WTC11 (cell line): ENCODE measurements at regions not wholly inside any gene's neighbourhood (a gene's known extent, or its start where the extent isn't known, plus 50 kb on each side); places are given as distances from the start of the nearest gene placed in this dataset.

Experiments used
- ATAC-seq: fragments of 200-7000 bp; cut with Tn5 transposase; 2 replicates; pipeline ENCODE4 v1.10.0; 2021; ENCODE audit warnings: mild to moderate bottlenecking, moderate library complexity
- CTCF ChIA-PET: fragments of 300-600 bp; sonication (Branson Sonifier 250); formaldehyde crosslinking; loops from one replicate; lab custom pipeline; 2021; ENCODE audit warnings: antibody characterized with exemption; lab: Charles Lee
- POLR2A ChIA-PET: fragments of 350-600 bp; sonication (Branson Sonifier 250); formaldehyde crosslinking; loops from one replicate; lab custom pipeline; 2021; ENCODE audit warnings: antibody characterized with exemption; lab: Charles Lee
- DNase-seq: peaks from one replicate; pipeline ENCODE4 v3.0.0; 2021; ENCODE audit warnings: low spot score
- H3K27ac Mint-ChIP-seq: 2 replicates; pipeline ENCODE4 v1.8.0; 2021; ENCODE audit warnings: mixed read lengths
- H3K27me3 Mint-ChIP-seq: 2 replicates; pipeline ENCODE4 v1.8.0; 2021; ENCODE audit warnings: low read depth, mild to moderate bottlenecking, moderate library complexity, mixed read lengths
- H3K36me3 Mint-ChIP-seq: 2 replicates; pipeline ENCODE4 v1.8.0; 2021; ENCODE audit warnings: mixed read lengths
- H3K4me1 Mint-ChIP-seq: 2 replicates; pipeline ENCODE4 v1.8.0; 2022; ENCODE audit warnings: mixed read lengths
- H3K4me3 Mint-ChIP-seq: 2 replicates; pipeline ENCODE4 v1.8.0; 2021; ENCODE audit warnings: mild to moderate bottlenecking, moderate library complexity, mixed read lengths
- H3K9me3 Mint-ChIP-seq: 2 replicates; pipeline ENCODE4 v1.8.0; 2021; ENCODE audit warnings: mixed read lengths
- ATF2 ChIP-seq: sonication (generic); formaldehyde crosslinking; IDR thresholded peaks from 2 replicates; pipeline ENCODE4 v1.8.1; 2022; ENCODE audit warnings: low read depth, missing genetic modification reagents, borderline replicate concordance
- CBFB ChIP-seq: sonication (generic); formaldehyde crosslinking; IDR thresholded peaks from 2 replicates; pipeline ENCODE4 v1.8.1; 2022; ENCODE audit warnings: mild to moderate bottlenecking, low read depth, missing genetic modification reagents
- EMX1 ChIP-seq: fragments of 250-450 bp; sonication (Bioruptor Pico); IDR thresholded peaks from 2 replicates; pipeline ENCODE4 v1.8.0; 2021; ENCODE audit warnings: mild to moderate bottlenecking
- ERG ChIP-seq: fragments of 250-450 bp; sonication (Bioruptor Pico); IDR thresholded peaks from 2 replicates; pipeline ENCODE4 v1.8.0; 2021; ENCODE audit warnings: mild to moderate bottlenecking
- ESRRA ChIP-seq: sonication (generic); formaldehyde crosslinking; IDR thresholded peaks from 2 replicates; pipeline ENCODE4 v1.8.1; 2022; ENCODE audit warnings: mild to moderate bottlenecking, missing genetic modification reagents, borderline replicate concordance
- FOXK1 ChIP-seq: sonication (generic); formaldehyde crosslinking; IDR thresholded peaks from 2 replicates; pipeline ENCODE4 v1.8.0; 2022; ENCODE audit warnings: mild to moderate bottlenecking, moderate library complexity, missing genetic modification reagents
- GRHL2 ChIP-seq: fragments of 250-450 bp; sonication (Bioruptor Pico); IDR thresholded peaks from 2 replicates; pipeline ENCODE4 v1.8.0; 2022; ENCODE audit warnings: mild to moderate bottlenecking, moderate library complexity; ENCODE audit not compliant: insufficient replicate concordance, severe bottlenecking
- IRF1 ChIP-seq: sonication (generic); formaldehyde crosslinking; IDR thresholded peaks from 2 replicates; pipeline ENCODE4 v1.8.0; 2023; ENCODE audit warnings: missing genetic modification reagents
- JAZF1 ChIP-seq: fragments of 250-450 bp; sonication (Bioruptor Pico); IDR thresholded peaks from 2 replicates; pipeline ENCODE4 v1.9.0; 2021; ENCODE audit warnings: moderate library complexity, mild to moderate bottlenecking, inconsistent platforms
- JUN ChIP-seq: sonication (generic); formaldehyde crosslinking; IDR thresholded peaks from 2 replicates; pipeline ENCODE4 v1.8.0; 2023; ENCODE audit warnings: mild to moderate bottlenecking, missing genetic modification reagents
- MLX ChIP-seq: sonication (generic); formaldehyde crosslinking; IDR thresholded peaks from 2 replicates; pipeline ENCODE4 v1.8.1; 2023; ENCODE audit warnings: mild to moderate bottlenecking, missing genetic modification reagents, moderate library complexity
- NR1H2 ChIP-seq: sonication (generic); formaldehyde crosslinking; IDR thresholded peaks from 2 replicates; pipeline ENCODE4 v1.9.0; 2021; ENCODE audit warnings: mild to moderate bottlenecking, moderate library complexity, missing genetic modification reagents
- NR2C2 ChIP-seq: sonication (generic); formaldehyde crosslinking; IDR thresholded peaks from 2 replicates; pipeline ENCODE4 v1.8.0; 2022; ENCODE audit warnings: mild to moderate bottlenecking, missing genetic modification reagents
- NR3C1 ChIP-seq: sonication (generic); formaldehyde crosslinking; conservative IDR thresholded peaks from 2 replicates; pipeline ENCODE4 v1.8.1; 2023; ENCODE audit warnings: low read depth, mild to moderate bottlenecking, missing genetic modification reagents
- OVOL2 ChIP-seq: fragments of 250-450 bp; sonication (Bioruptor Pico); IDR thresholded peaks from 2 replicates; pipeline ENCODE4 v1.9.0; 2021; ENCODE audit warnings: mild to moderate bottlenecking, borderline replicate concordance
- PRRX2 ChIP-seq: fragments of 250-450 bp; sonication (Bioruptor Pico); IDR thresholded peaks from 2 replicates; pipeline ENCODE4 v1.8.0; 2021; ENCODE audit warnings: mild to moderate bottlenecking
- SMAD3 ChIP-seq: sonication (generic); formaldehyde crosslinking; IDR thresholded peaks from 2 replicates; pipeline ENCODE4 v1.8.0; 2022; ENCODE audit warnings: missing genetic modification reagents, mild to moderate bottlenecking, borderline replicate concordance
- SMAD4 ChIP-seq: sonication (generic); formaldehyde crosslinking; IDR thresholded peaks from 2 replicates; pipeline ENCODE4 v1.8.0; 2022; ENCODE audit warnings: mild to moderate bottlenecking, missing genetic modification reagents
- SOX15 ChIP-seq: fragments of 250-450 bp; sonication (Bioruptor Pico); IDR thresholded peaks from 2 replicates; pipeline ENCODE4 v1.9.0; 2021; ENCODE audit warnings: mild to moderate bottlenecking
- TCF7 ChIP-seq: sonication (generic); formaldehyde crosslinking; IDR thresholded peaks from 2 replicates; pipeline ENCODE4 v1.8.0; 2022; ENCODE audit warnings: mild to moderate bottlenecking, low read depth, missing genetic modification reagents, moderate library complexity
- ZBTB21 ChIP-seq: sonication (generic); formaldehyde crosslinking; IDR thresholded peaks from 2 replicates; pipeline ENCODE4 v1.8.1; 2023; ENCODE audit warnings: mild to moderate bottlenecking, missing genetic modification reagents, borderline replicate concordance
- ZMAT4 ChIP-seq: fragments of 250-450 bp; sonication (Bioruptor Pico); IDR thresholded peaks from 2 replicates; pipeline ENCODE4 v1.9.0; 2021; ENCODE audit warnings: mild to moderate bottlenecking
- ZNF121 ChIP-seq: sonication (generic); formaldehyde crosslinking; IDR thresholded peaks from 2 replicates; pipeline ENCODE4 v1.8.0; 2023; ENCODE audit warnings: missing genetic modification reagents
- ZNF263 ChIP-seq: sonication (generic); formaldehyde crosslinking; IDR thresholded peaks from 2 replicates; pipeline ENCODE4 v1.8.1; 2022; ENCODE audit warnings: low read depth, mild to moderate bottlenecking, moderate library complexity, missing genetic modification reagents
- ZNF416 ChIP-seq: fragments of 250-450 bp; sonication (Bioruptor Pico); IDR thresholded peaks from 2 replicates; pipeline ENCODE4 v1.9.0; 2021; ENCODE audit warnings: mild to moderate bottlenecking, inconsistent platforms
- ZNF423 ChIP-seq: fragments of 250-450 bp; sonication (Bioruptor Pico); IDR thresholded peaks from 2 replicates; pipeline ENCODE4 v2.1.2; 2022; ENCODE audit warnings: mild to moderate bottlenecking, moderate library complexity
- ZNF671 ChIP-seq: fragments of 250-450 bp; sonication (Bioruptor Pico); IDR thresholded peaks from 2 replicates; pipeline ENCODE4 v1.8.0; 2021; ENCODE audit warnings: mild to moderate bottlenecking
- ZSCAN18 ChIP-seq: fragments of 250-450 bp; sonication (Bioruptor Pico); IDR thresholded peaks from 2 replicates; pipeline ENCODE4 v2.1.2; 2022; ENCODE audit warnings: mild to moderate bottlenecking, moderate library complexity

GRCh38 chr4:138686106-138686835 lies 329.3 kb upstream of the NOCT start:
- CTCF ChIA-PET: interaction anchor here (2.9 kb wide), 1 partner anchor 185 kb away, joined by 15 read pairs; no protein-coding TSS in a partner anchor
- TF ChIP-seq SMAD4 (CRISPR knock-in tag) (no peak), ZNF121 (CRISPR knock-in tag) (no peak), IRF1 (CRISPR knock-in tag) (no peak), ZBTB21 (CRISPR knock-in tag) (no peak), SMAD3 (CRISPR knock-in tag) (no peak), NR2C2 (no peak), JAZF1 (CRISPR knock-in tag) (no peak), PRRX2 (CRISPR knock-in tag) (no peak), ESRRA (no peak), SOX15 (CRISPR knock-in tag) (no peak)
- H3K27ac Mint-ChIP-seq: no peak overlapping the region

GRCh38 chr4:138685316-138685715 lies 330.3 kb upstream of the NOCT start:
- POLR2A ChIA-PET: no interaction called here
- CTCF ChIA-PET: interaction anchor here (0.5 kb wide), 1 partner anchor 184 kb away, joined by 3 read pairs; no protein-coding TSS in a partner anchor
- Mint-ChIP-seq H3K36me3 (no peaks in the 10 kb centered on the region), H3K9me3 (peaks cover 6% of the 10 kb centered on the region), H3K27ac (no peak overlapping the region), H3K27me3 (no peaks in the 10 kb centered on the region; the same call in 1 of the 2 replicates), H3K4me3 (no peak overlapping the region), H3K4me1 (peaks cover 39% of the 10 kb centered on the region)
- no peak for ATAC-seq
- no peak for DNase-seq
- no peak for TF ChIP-seq CBFB (CRISPR knock-in tag)
- TF ChIP-seq OVOL2 (CRISPR knock-in tag): no peak
- no peak for TF ChIP-seq ERG (CRISPR knock-in tag)
- no peak for TF ChIP-seq ZNF263 (CRISPR knock-in tag)
- no peak for TF ChIP-seq GRHL2
- no peak for TF ChIP-seq ZNF423
- TF ChIP-seq ZNF671 (CRISPR knock-in tag): no peak
- no peak for TF ChIP-seq ZNF416 (CRISPR knock-in tag)
- TF ChIP-seq MLX (CRISPR knock-in tag): no peak
- no peak for TF ChIP-seq EMX1 (CRISPR knock-in tag)
- TF ChIP-seq ATF2: no peak
- no peak for TF ChIP-seq NR3C1 (CRISPR knock-in tag)
- no peak for TF ChIP-seq JUN
- TF ChIP-seq TCF7 (CRISPR knock-in tag): no peak
- TF ChIP-seq ZMAT4 (CRISPR knock-in tag): no peak
- no peak for TF ChIP-seq NR1H2 (CRISPR knock-in tag)
- TF ChIP-seq ZSCAN18 (CRISPR knock-in tag): no peak
- TF ChIP-seq FOXK1: no peak

More at GRCh38 chr4:138686106-138686835, 329.3 kb upstream of the NOCT start:
- Mint-ChIP-seq H3K36me3 (no peaks in the 10 kb centered on the region), H3K4me3 (no peak overlapping the region), H3K9me3 (peaks cover 6% of the 10 kb centered on the region), H3K27me3 (no peaks in the 10 kb centered on the region; the same call in 1 of the 2 replicates), H3K4me1 (peaks cover 31% of the 10 kb centered on the region)
- no peak for ATAC-seq
- DNase-seq: no peak
- POLR2A ChIA-PET: no interaction called here
